Neural progenitor cell (in vitro differentiated cells): ENCODE measurements at regions not wholly inside any gene's neighbourhood (a gene's known extent, or its start where the extent isn't known, plus 50 kb on each side); places are given as distances from the start of the nearest gene placed in this dataset.

Experiments
- DNase-seq: peaks from one replicate; pipeline ENCODE4 v3.0.0-alpha.2; 2016; ENCODE audit warnings: low spot score
- H2AFZ ChIP-seq: fragments of 200-600 bp; sonication (generic); replicated peaks from 2 replicates; pipeline ENCODE4 v1.6.1; 2016; ENCODE audit warnings: antibody characterized with exemption
- H3F3A ChIP-seq: fragments of 200-600 bp; sonication (generic); 2 replicates; pipeline ENCODE4 v1.6.1; 2016; ENCODE audit warnings: antibody characterized with exemption, low read depth
- H3K27ac ChIP-seq: fragments of 200-600 bp; sonication (generic); 2 replicates; pipeline ENCODE4 v1.5.1; 2016; ENCODE audit warnings: mild to moderate bottlenecking
- H3K27me3 ChIP-seq: fragments of 200-600 bp; sonication (generic); 2 replicates; pipeline ENCODE4 v1.6.1; 2016; ENCODE audit warnings: mild to moderate bottlenecking, moderate library complexity
- H3K36me3 ChIP-seq: fragments of 200-600 bp; sonication (generic); 2 replicates; pipeline ENCODE4 v1.5.1; 2016
- H3K4me1 ChIP-seq: fragments of 200-600 bp; sonication (generic); 2 replicates; pipeline ENCODE4 v1.6.1; 2016; ENCODE audit warnings: mixed run types
- H3K4me2 ChIP-seq: fragments of 200-600 bp; sonication (generic); 2 replicates; pipeline ENCODE4 v1.6.1; 2016
- H3K4me3 ChIP-seq: fragments of 200-600 bp; sonication (generic); 2 replicates; pipeline ENCODE4 v1.5.1; 2016
- H3K79me2 ChIP-seq: fragments of 200-600 bp; sonication (generic); 2 replicates; pipeline ENCODE4 v1.6.1; 2016; ENCODE audit warnings: low read depth
- H3K9ac ChIP-seq: fragments of 200-600 bp; sonication (generic); 2 replicates; pipeline ENCODE4 v1.6.1; 2016
- H3K9me3 ChIP-seq: fragments of 200-600 bp; sonication (generic); 2 replicates; pipeline ENCODE4 v1.5.1; 2016; ENCODE audit warnings: low read depth
- H4K20me1 ChIP-seq: fragments of 200-600 bp; sonication (generic); 2 replicates; pipeline ENCODE4 v1.6.1; 2016; ENCODE audit warnings: low read depth
- H3K27ac Mint-ChIP-seq: 3 replicates; pipeline ENCODE4 v1.8.0; 2021; ENCODE audit warnings: mixed read lengths
- H3K27me3 Mint-ChIP-seq: 2 replicates; pipeline ENCODE4 v1.8.0; 2022; ENCODE audit warnings: low read depth, mild to moderate bottlenecking, inconsistent platforms, moderate library complexity, mixed read lengths; ENCODE audit not compliant: insufficient read depth
- H3K36me3 Mint-ChIP-seq: 3 replicates; pipeline ENCODE4 v1.8.0; 2021; ENCODE audit warnings: mixed read lengths
- H3K4me1 Mint-ChIP-seq: 3 replicates; pipeline ENCODE4 v1.8.0; 2021; ENCODE audit warnings: mixed read lengths
- H3K4me3 Mint-ChIP-seq: 3 replicates; pipeline ENCODE4 v1.8.0; 2021; ENCODE audit warnings: mild to moderate bottlenecking, moderate library complexity, mixed read lengths
- H3K9me3 Mint-ChIP-seq: 3 replicates; pipeline ENCODE4 v1.8.0; 2020; ENCODE audit warnings: mixed read lengths
- CTCF ChIP-seq: fragments of 200-600 bp; sonication (generic); IDR thresholded peaks from 2 replicates; pipeline ENCODE4 v1.5.1; 2017; ENCODE audit warnings: antibody characterized with exemption, mild to moderate bottlenecking
- EZH2 ChIP-seq: fragments of 200-600 bp; sonication (generic); IDR thresholded peaks from 2 replicates; pipeline ENCODE4 v1.6.1; 2017; ENCODE audit warnings: antibody characterized with exemption, mild to moderate bottlenecking, moderate library complexity
- EZH2phosphoT487 ChIP-seq: fragments of 200-600 bp; sonication (generic); IDR thresholded peaks from 2 replicates; pipeline ENCODE4 v1.6.1; 2017; ENCODE audit warnings: antibody characterized with exemption

- H3K4me1 ChIP-seq, result no peaks in the 10 kb centered on the region
- Mint-ChIP-seq H3K4me3 (no peak overlapping the region), H3K27ac (no peak overlapping the region), H3K9me3 (no peaks in the 10 kb centered on the region), H3K36me3 (no peaks in the 10 kb centered on the region), H3K4me1 (no peaks in the 10 kb centered on the region), H3K27me3 (peaks cover 3% of the 10 kb centered on the region)
- no peak overlapping the region for H3K4me2 ChIP-seq
- H3K9me3 ChIP-seq, result no peaks in the 10 kb centered on the region
- no peaks in the 10 kb centered on the region for H3K27me3 ChIP-seq
- no peaks in the 10 kb centered on the region for H3K79me2 ChIP-seq
- no peak overlapping the region for H2AFZ ChIP-seq
- DNase-seq, result no peak
- no peak overlapping the region for H3K27ac ChIP-seq
- no peaks in the 10 kb centered on the region for H3F3A ChIP-seq
- no peak for TF ChIP-seq EZH2phosphoT487
- TF ChIP-seq EZH2, result no peak
- no peak for TF ChIP-seq CTCF
- H3K4me3 ChIP-seq, result no peak overlapping the region
- H4K20me1 ChIP-seq, result no peaks in the 10 kb centered on the region
- no peak overlapping the region for H3K9ac ChIP-seq
- no peaks in the 10 kb centered on the region for H3K36me3 ChIP-seq
Measured at GRCh38 chr16:59701963-59702930, 968.1 kb upstream of the GOT2 start.

GRCh38 chr16:59699786-59700185 lies 965.7 kb upstream of the GOT2 start:
- no peaks in the 10 kb centered on the region for H3K9me3 Mint-ChIP-seq
- Histone ChIP-seq H3K9me3 (no peaks in the 10 kb centered on the region), H3K36me3 (no peaks in the 10 kb centered on the region), H3K4me2 (no peak overlapping the region), H3K9ac (no peak overlapping the region), H3K4me3 (no peak overlapping the region), H3K27me3 (no peaks in the 10 kb centered on the region), H3K4me1 (no peaks in the 10 kb centered on the region), H4K20me1 (no peaks in the 10 kb centered on the region), H3F3A (no peaks in the 10 kb centered on the region), H3K79me2 (no peaks in the 10 kb centered on the region), H2AFZ (no peak overlapping the region), H3K27ac (no peak overlapping the region)
- H3K4me1 Mint-ChIP-seq, result no peaks in the 10 kb centered on the region
- no peak for DNase-seq
- TF ChIP-seq EZH2phosphoT487 (no peak), CTCF (no peak), EZH2 (no peak)
- H3K27ac Mint-ChIP-seq, result no peak overlapping the region
- no peaks in the 10 kb centered on the region for H3K36me3 Mint-ChIP-seq
- H3K4me3 Mint-ChIP-seq, result no peak overlapping the region
- H3K27me3 Mint-ChIP-seq, result peaks cover 2% of the 10 kb centered on the region

GRCh38 chr16:59698346-59699020 lies 964.4 kb upstream of the GOT2 start:
- no peak overlapping the region for H3K4me3 Mint-ChIP-seq
- Histone ChIP-seq H3K4me1 (peaks cover 4% of the 10 kb centered on the region), H3K27ac (no peak overlapping the region), H2AFZ (no peak overlapping the region), H3F3A (no peaks in the 10 kb centered on the region), H4K20me1 (no peaks in the 10 kb centered on the region), H3K4me3 (no peak overlapping the region), H3K27me3 (no peaks in the 10 kb centered on the region), H3K36me3 (no peaks in the 10 kb centered on the region), H3K9me3 (no peaks in the 10 kb centered on the region), H3K9ac (no peak overlapping the region), H3K79me2 (no peaks in the 10 kb centered on the region), H3K4me2 (no peak overlapping the region)
- H3K4me1 Mint-ChIP-seq, result peaks cover 3% of the 10 kb centered on the region
- H3K27ac Mint-ChIP-seq, result no peak overlapping the region
- no peaks in the 10 kb centered on the region for H3K36me3 Mint-ChIP-seq
- no peak for DNase-seq
- H3K9me3 Mint-ChIP-seq, result no peaks in the 10 kb centered on the region
- TF ChIP-seq EZH2, result no peak
- TF ChIP-seq CTCF, result no peak
- TF ChIP-seq EZH2phosphoT487, result no peak
- H3K27me3 Mint-ChIP-seq, result peaks cover 2% of the 10 kb centered on the region
